ENCODE measurements at regions not wholly inside any gene's neighbourhood (a gene's known extent, or its start where the extent isn't known, plus 50 kb on each side); places are given as distances from the start of the nearest gene placed in this dataset.

DNA sequence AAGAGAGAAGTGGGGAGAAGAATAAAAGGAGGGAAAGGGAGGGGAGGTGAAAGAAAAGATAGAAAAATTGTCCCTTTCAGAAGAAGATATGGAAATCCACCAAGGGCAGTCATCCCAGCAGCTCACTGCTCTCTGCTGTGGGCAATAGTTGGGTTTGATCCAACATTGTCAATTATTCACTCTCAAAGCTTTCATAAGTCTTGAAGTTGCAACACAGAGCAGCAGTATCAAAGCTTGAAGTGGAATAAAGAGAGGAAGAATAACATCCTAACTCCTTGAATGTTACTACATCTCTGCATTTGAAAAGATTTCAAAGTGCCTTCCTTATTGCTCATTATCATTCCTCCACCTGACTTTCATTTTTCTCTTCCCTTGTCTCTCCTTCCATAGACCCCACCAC is 62.3 kb upstream of the HHIP start:
- H3K27me3 ChIP-seq (ENCODE audit: insufficient read depth, poor library complexity, severe bottlenecking): no peaks in the 10 kb centered on the region
- H3K36me3 ChIP-seq (ENCODE audit: low read depth): no peaks in the 10 kb centered on the region
- ATAC-seq (ENCODE audit: low read depth) (peak; percentile 44), DNase-seq (ENCODE audit: low spot score) (no peak)
- no peaks in the 10 kb centered on the region for H3K9me3 ChIP-seq (ENCODE audit: severe bottlenecking)
- no peak overlapping the region for H3K4me3 ChIP-seq (ENCODE audit: severe bottlenecking)
- H3K4me1 ChIP-seq (ENCODE audit: insufficient read depth, poor library complexity, severe bottlenecking): peaks cover 58% of the 10 kb centered on the region
- TF ChIP-seq, protein P1, sequence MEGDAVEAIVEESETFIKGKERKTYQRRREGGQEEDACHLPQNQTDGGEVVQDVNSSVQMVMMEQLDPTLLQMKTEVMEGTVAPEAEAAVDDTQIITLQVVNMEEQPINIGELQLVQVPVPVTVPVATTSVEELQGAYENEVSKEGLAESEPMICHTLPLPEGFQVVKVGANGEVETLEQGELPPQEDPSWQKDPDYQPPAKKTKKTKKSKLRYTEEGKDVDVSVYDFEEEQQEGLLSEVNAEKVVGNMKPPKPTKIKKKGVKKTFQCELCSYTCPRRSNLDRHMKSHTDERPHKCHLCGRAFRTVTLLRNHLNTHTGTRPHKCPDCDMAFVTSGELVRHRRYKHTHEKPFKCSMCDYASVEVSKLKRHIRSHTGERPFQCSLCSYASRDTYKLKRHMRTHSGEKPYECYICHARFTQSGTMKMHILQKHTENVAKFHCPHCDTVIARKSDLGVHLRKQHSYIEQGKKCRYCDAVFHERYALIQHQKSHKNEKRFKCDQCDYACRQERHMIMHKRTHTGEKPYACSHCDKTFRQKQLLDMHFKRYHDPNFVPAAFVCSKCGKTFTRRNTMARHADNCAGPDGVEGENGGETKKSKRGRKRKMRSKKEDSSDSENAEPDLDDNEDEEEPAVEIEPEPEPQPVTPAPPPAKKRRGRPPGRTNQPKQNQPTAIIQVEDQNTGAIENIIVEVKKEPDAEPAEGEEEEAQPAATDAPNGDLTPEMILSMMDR (IDR thresholded peaks at IDR 0.05; ENCODE audit: poor library complexity, severe bottlenecking): no peak
- peak overlapping the region; percentile 100 for H3K27ac ChIP-seq (ENCODE audit: poor library complexity, severe bottlenecking)

DNA sequence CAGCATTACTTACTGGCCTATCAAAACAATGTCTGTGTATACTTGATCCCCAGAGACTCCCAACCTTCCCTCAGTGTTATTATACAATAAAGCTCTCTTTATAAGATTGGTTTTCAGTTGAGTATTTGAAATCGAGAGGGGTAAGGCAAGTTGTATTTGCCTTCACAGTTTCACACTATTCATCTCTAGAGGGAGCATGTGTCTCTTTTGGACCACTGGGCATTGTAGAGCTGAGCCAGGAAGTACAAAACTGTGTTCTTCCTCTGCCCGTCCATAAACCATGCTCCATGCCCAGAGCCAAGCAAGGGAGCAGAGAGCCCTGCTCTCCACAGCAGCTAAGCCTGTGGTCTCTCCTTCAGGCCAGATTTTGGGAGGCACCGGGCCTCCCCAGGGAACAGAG is 61.5 kb upstream of the HHIP start:
- Histone ChIP-seq H3K36me3 (ENCODE audit: low read depth) (no peaks in the 10 kb centered on the region), H3K27ac (ENCODE audit: poor library complexity, severe bottlenecking) (peak overlapping the region; percentile 100), H3K4me1 (ENCODE audit: insufficient read depth, poor library complexity, severe bottlenecking) (peaks cover 50% of the 10 kb centered on the region), H3K9me3 (ENCODE audit: severe bottlenecking) (no peaks in the 10 kb centered on the region), H3K27me3 (ENCODE audit: insufficient read depth, poor library complexity, severe bottlenecking) (no peaks in the 10 kb centered on the region), H3K4me3 (ENCODE audit: severe bottlenecking) (no peak overlapping the region)
- no peak for DNase-seq (ENCODE audit: low spot score)
- TF ChIP-seq, protein P1 (IDR thresholded peaks at IDR 0.05; ENCODE audit: poor library complexity, severe bottlenecking): no peak
- ATAC-seq (ENCODE audit: low read depth): no peak

DNA sequence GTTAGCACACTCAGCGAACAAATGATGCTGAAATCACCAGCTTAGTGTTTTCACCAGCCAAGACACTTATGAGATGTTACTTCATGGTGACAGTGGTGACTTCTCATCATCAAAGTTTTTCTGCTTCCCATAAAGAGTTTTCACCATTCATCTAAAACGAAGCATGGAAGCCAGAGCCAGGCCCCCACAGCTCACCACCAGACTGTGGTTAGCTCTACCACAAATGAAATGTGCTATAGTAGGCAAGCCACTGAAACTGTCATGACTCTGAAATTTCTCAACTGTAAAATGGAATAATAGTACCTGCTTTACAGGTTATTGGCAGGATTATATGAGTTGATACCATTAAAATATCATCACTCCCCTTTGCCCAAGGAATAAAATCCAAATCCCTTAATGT is 56.4 kb upstream of the HHIP start:
- H3K27ac ChIP-seq (ENCODE audit: poor library complexity, severe bottlenecking): no peak overlapping the region
- no peaks in the 10 kb centered on the region for H3K27me3 ChIP-seq (ENCODE audit: insufficient read depth, poor library complexity, severe bottlenecking)
- TF ChIP-seq, protein P1 (IDR thresholded peaks at IDR 0.05; ENCODE audit: poor library complexity, severe bottlenecking): no peak
- H3K9me3 ChIP-seq (ENCODE audit: severe bottlenecking): no peaks in the 10 kb centered on the region
- DNase-seq (ENCODE audit: low spot score) (no peak), ATAC-seq (ENCODE audit: low read depth) (no peak)
- H3K4me3 ChIP-seq (ENCODE audit: severe bottlenecking): no peak overlapping the region
- no peaks in the 10 kb centered on the region for H3K36me3 ChIP-seq (ENCODE audit: low read depth)
- H3K4me1 ChIP-seq (ENCODE audit: insufficient read depth, poor library complexity, severe bottlenecking): peaks cover 8% of the 10 kb centered on the region

DNA sequence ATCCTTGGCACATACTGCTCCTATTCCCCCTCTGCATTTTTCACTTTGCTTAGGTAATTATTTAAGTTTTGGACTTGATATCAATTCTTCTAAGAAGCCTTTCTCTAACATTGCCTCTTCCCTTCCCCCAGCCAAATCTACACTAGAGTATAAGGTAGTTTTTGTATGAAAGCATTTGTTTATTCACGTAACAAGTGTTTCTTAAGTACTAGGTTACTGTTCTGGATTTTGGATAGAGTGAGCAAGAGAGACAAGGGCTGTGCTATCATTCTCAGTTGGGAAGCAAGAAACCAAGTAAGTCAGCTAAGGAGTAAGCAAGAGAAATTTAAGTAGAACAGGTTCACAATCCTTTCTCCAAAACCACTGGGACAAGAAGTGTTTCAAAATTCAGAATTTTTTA is 55.9 kb upstream of the HHIP start:
- no peak for ATAC-seq (ENCODE audit: low read depth)
- Histone ChIP-seq H3K4me1 (ENCODE audit: insufficient read depth, poor library complexity, severe bottlenecking) (peaks cover 8% of the 10 kb centered on the region), H3K27ac (ENCODE audit: poor library complexity, severe bottlenecking) (no peak overlapping the region)

DNA sequence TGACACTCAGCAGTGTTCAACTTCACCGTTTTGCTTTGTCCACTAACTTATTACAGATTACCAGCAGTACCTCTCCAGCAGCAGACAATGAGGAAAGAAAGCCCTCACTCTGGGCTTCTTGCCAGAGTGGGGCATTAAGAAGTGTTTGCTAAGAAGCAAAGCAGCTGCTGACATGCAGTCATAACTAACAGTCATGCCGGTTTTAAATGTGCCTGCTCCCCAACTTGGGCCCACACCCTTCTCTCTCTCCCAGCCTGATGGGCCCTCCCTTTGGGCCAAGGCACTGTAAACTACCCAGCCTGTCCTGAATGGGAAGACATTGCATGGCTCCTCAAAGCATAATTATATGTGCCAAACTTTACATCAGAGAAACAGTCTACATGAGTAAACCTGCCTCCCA is 54.6 kb upstream of the HHIP start:
- ATAC-seq (ENCODE audit: low read depth) (peak; percentile 88), DNase-seq (ENCODE audit: low spot score) (no peak)
- Histone ChIP-seq H3K36me3 (ENCODE audit: low read depth) (no peaks in the 10 kb centered on the region), H3K9me3 (ENCODE audit: severe bottlenecking) (no peaks in the 10 kb centered on the region), H3K27ac (ENCODE audit: poor library complexity, severe bottlenecking) (peak overlapping the region; percentile 55), H3K4me1 (ENCODE audit: insufficient read depth, poor library complexity, severe bottlenecking) (peaks cover 8% of the 10 kb centered on the region), H3K4me3 (ENCODE audit: severe bottlenecking) (no peak overlapping the region), H3K27me3 (ENCODE audit: insufficient read depth, poor library complexity, severe bottlenecking) (no peaks in the 10 kb centered on the region)
- TF ChIP-seq, protein P1 (IDR thresholded peaks at IDR 0.05; ENCODE audit: poor library complexity, severe bottlenecking): no peak

More for the DNA sequence above, 55.9 kb upstream of the HHIP start:
- no peak overlapping the region for H3K4me3 ChIP-seq (ENCODE audit: severe bottlenecking)
- H3K27me3 ChIP-seq (ENCODE audit: insufficient read depth, poor library complexity, severe bottlenecking): no peaks in the 10 kb centered on the region
- TF ChIP-seq, protein P1 (IDR thresholded peaks at IDR 0.05; ENCODE audit: poor library complexity, severe bottlenecking): no peak
- H3K36me3 ChIP-seq (ENCODE audit: low read depth): no peaks in the 10 kb centered on the region
- no peaks in the 10 kb centered on the region for H3K9me3 ChIP-seq (ENCODE audit: severe bottlenecking)
- DNase-seq (ENCODE audit: low spot score): no peak
